ENCODE measurements at regions not wholly inside any gene's neighbourhood (a gene's known extent, or its start where the extent isn't known, plus 50 kb on each side); places are given as distances from the start of the nearest gene placed in this dataset.

GRCh38 chr2:105626212-105626965 lies 118.3 kb upstream of the NCK2 start:
- Histone ChIP-seq H3K4me1 (no peaks in the 10 kb centered on the region), H3K79me2 (ENCODE audit: low read depth) (no peaks in the 10 kb centered on the region), H3K4me2 (no peak overlapping the region), H2AFZ (replicated peaks) (no peak overlapping the region), H3K36me3 (no peaks in the 10 kb centered on the region), H3K4me3 (no peak overlapping the region), H3F3A (ENCODE audit: low read depth) (no peaks in the 10 kb centered on the region), H3K9ac (no peak overlapping the region), H4K20me1 (ENCODE audit: low read depth) (no peaks in the 10 kb centered on the region), H3K27me3 (no peaks in the 10 kb centered on the region), H3K9me3 (ENCODE audit: low read depth) (no peaks in the 10 kb centered on the region), H3K27ac (no peak overlapping the region)
- Mint-ChIP-seq H3K27ac (no peak overlapping the region), H3K9me3 (peaks cover 13% of the 10 kb centered on the region), H3K36me3 (no peaks in the 10 kb centered on the region), H3K4me1 (no peaks in the 10 kb centered on the region), H3K4me3 (no peak overlapping the region), H3K27me3 (ENCODE audit: insufficient read depth, low read depth) (peaks cover 10% of the 10 kb centered on the region)
- TF ChIP-seq EZH2phosphoT487 (IDR thresholded peaks at IDR 0.05) (no peak), EZH2 (IDR thresholded peaks at IDR 0.05) (no peak), CTCF (IDR thresholded peaks at IDR 0.05) (no peak)
- DNase-seq (ENCODE audit: low spot score), result no peak

- Mint-ChIP-seq H3K27me3 (ENCODE audit: insufficient read depth, low read depth) (peaks cover 10% of the 10 kb centered on the region), H3K9me3 (peaks cover 13% of the 10 kb centered on the region), H3K27ac (no peak overlapping the region), H3K4me3 (no peak overlapping the region), H3K36me3 (no peaks in the 10 kb centered on the region), H3K4me1 (peaks cover 4% of the 10 kb centered on the region)
- Histone ChIP-seq H3K4me3 (no peak overlapping the region), H3K9me3 (ENCODE audit: low read depth) (no peaks in the 10 kb centered on the region), H3K36me3 (no peaks in the 10 kb centered on the region), H3K27ac (no peak overlapping the region), H4K20me1 (ENCODE audit: low read depth) (no peaks in the 10 kb centered on the region), H3K79me2 (ENCODE audit: low read depth) (no peaks in the 10 kb centered on the region), H3F3A (ENCODE audit: low read depth) (no peaks in the 10 kb centered on the region), H3K4me2 (no peak overlapping the region), H3K9ac (no peak overlapping the region), H3K4me1 (no peaks in the 10 kb centered on the region), H2AFZ (replicated peaks) (no peak overlapping the region), H3K27me3 (no peaks in the 10 kb centered on the region)
- TF ChIP-seq EZH2 (IDR thresholded peaks at IDR 0.05) (no peak), CTCF (IDR thresholded peaks at IDR 0.05) (no peak), EZH2phosphoT487 (IDR thresholded peaks at IDR 0.05) (no peak)
- DNase-seq (ENCODE audit: low spot score), result no peak
Measured at GRCh38 chr2:105625632-105626031, 119.1 kb upstream of the NCK2 start.

- Histone ChIP-seq H2AFZ (replicated peaks) (no peak overlapping the region), H3K9ac (no peak overlapping the region), H3K9me3 (ENCODE audit: low read depth) (no peaks in the 10 kb centered on the region), H4K20me1 (ENCODE audit: low read depth) (no peaks in the 10 kb centered on the region), H3F3A (ENCODE audit: low read depth) (no peaks in the 10 kb centered on the region), H3K36me3 (no peaks in the 10 kb centered on the region), H3K27ac (no peak overlapping the region), H3K79me2 (ENCODE audit: low read depth) (no peaks in the 10 kb centered on the region), H3K4me3 (no peak overlapping the region), H3K4me1 (peaks cover 11% of the 10 kb centered on the region), H3K27me3 (no peaks in the 10 kb centered on the region), H3K4me2 (no peak overlapping the region)
- H3K27ac Mint-ChIP-seq, result no peak overlapping the region
- H3K4me1 Mint-ChIP-seq, result peaks cover 20% of the 10 kb centered on the region
- peaks cover 11% of the 10 kb centered on the region for H3K27me3 Mint-ChIP-seq (ENCODE audit: insufficient read depth, low read depth)
- H3K36me3 Mint-ChIP-seq, result no peaks in the 10 kb centered on the region
- TF ChIP-seq EZH2phosphoT487 (IDR thresholded peaks at IDR 0.05) (no peak), CTCF (IDR thresholded peaks at IDR 0.05) (no peak)
- peaks cover 4% of the 10 kb centered on the region for H3K9me3 Mint-ChIP-seq
- no peak overlapping the region for H3K4me3 Mint-ChIP-seq
- DNase-seq (ENCODE audit: low spot score), result no peak
Measured at GRCh38 chr2:105621038-105621437, 123.7 kb upstream of the NCK2 start.
